HG03045 (cell line): ENCODE measurements at regions not wholly inside any gene's neighbourhood (a gene's known extent, or its start where the extent isn't known, plus 50 kb on each side); places are given as distances from the start of the nearest gene placed in this dataset.

Source experiments
- ATAC-seq: cut with Tn5 transposase; IDR thresholded peaks from one replicate; pipeline ENCODE4 v1.9.1; 2021; ENCODE audit warnings: mild to moderate bottlenecking, moderate library complexity; ENCODE audit not compliant: unreplicated experiment

GRCh38 chr5:30000231-30000630 lies 1193.3 kb upstream of the CDH6 start:
- ATAC-seq: no peak

GRCh38 chr5:29995154-29995553 lies 1198.3 kb upstream of the CDH6 start:
- no peak for ATAC-seq

- no peak for ATAC-seq
Measured at GRCh38 chr5:29994519-29994918, 1199.0 kb upstream of the CDH6 start.

- no peak for ATAC-seq
Measured at GRCh38 chr5:29993286-29993685, 1200.2 kb upstream of the CDH6 start.

GRCh38 chr5:29992248-29992647 lies 1201.2 kb upstream of the CDH6 start:
- no peak for ATAC-seq

- no peak for ATAC-seq
Measured at GRCh38 chr5:29990681-29991080, 1202.8 kb upstream of the CDH6 start.

GRCh38 chr5:29984156-29984540 lies 1209.3 kb upstream of the CDH6 start:
- no peak for ATAC-seq

- no peak for ATAC-seq
Measured at GRCh38 chr5:29983528-29984155, 1209.8 kb upstream of the CDH6 start.

- ATAC-seq: no peak
Measured at GRCh38 chr5:29982457-29982856, 1211.0 kb upstream of the CDH6 start.

GRCh38 chr5:29972597-29972996 lies 1220.9 kb upstream of the CDH6 start:
- ATAC-seq: no peak

- no peak for ATAC-seq
Measured at GRCh38 chr5:29963956-29964355, 1229.5 kb upstream of the CDH6 start.

- no peak for ATAC-seq
Measured at GRCh38 chr5:29960323-29960722, 1233.2 kb upstream of the CDH6 start.

- ATAC-seq: no peak
Measured at GRCh38 chr5:29950416-29951145, 1242.9 kb upstream of the CDH6 start.

- ATAC-seq: no peak
Measured at GRCh38 chr5:29949301-29949872, 1244.1 kb upstream of the CDH6 start.

- no peak for ATAC-seq
Measured at GRCh38 chr5:29944327-29944726, 1249.2 kb upstream of the CDH6 start.

GRCh38 chr5:29942089-29942488 lies 1251.4 kb upstream of the CDH6 start:
- ATAC-seq: no peak

GRCh38 chr5:29939988-29940387 lies 1253.5 kb upstream of the CDH6 start:
- no peak for ATAC-seq

- no peak for ATAC-seq
Measured at GRCh38 chr5:29935371-29935770, 1258.1 kb upstream of the CDH6 start.

GRCh38 chr5:29930316-29930715 lies 1263.2 kb upstream of the CDH6 start:
- no peak for ATAC-seq

- ATAC-seq: no peak
Measured at GRCh38 chr5:29924107-29924506, 1269.4 kb upstream of the CDH6 start.

- ATAC-seq: no peak
Measured at GRCh38 chr5:29905626-29906353, 1287.7 kb upstream of the CDH6 start.

GRCh38 chr5:29902859-29903258 lies 1290.6 kb upstream of the CDH6 start:
- ATAC-seq: no peak
